ENCODE measurements at regions not wholly inside any gene's neighbourhood (a gene's known extent, or its start where the extent isn't known, plus 50 kb on each side); places are given as distances from the start of the nearest gene placed in this dataset.

- CTCF ChIA-PET = no interaction called here
- POLR2A ChIA-PET = no interaction called here
- no peaks in the 10 kb centered on the region for H3K27me3 Mint-ChIP-seq
Observed at GRCh38 chr15:97521381-97522285, 438.9 kb upstream of the ARRDC4 start.

GRCh38 chr15:97522347-97522746 is 438.2 kb upstream of the ARRDC4 start:
- no peak overlapping the region for H3K27ac Mint-ChIP-seq
- no peaks in the 10 kb centered on the region for H3K4me1 Mint-ChIP-seq
- H3K4me3 Mint-ChIP-seq = no peak overlapping the region
- no peaks in the 10 kb centered on the region for H3K27me3 Mint-ChIP-seq
- no peak for DNase-seq
- no peaks in the 10 kb centered on the region for H3K36me3 Mint-ChIP-seq (ENCODE audit: low read depth)
- ChIA-PET POLR2A (no interaction called here), CTCF (no interaction called here)
- H3K9me3 Mint-ChIP-seq = no peaks in the 10 kb centered on the region

More at GRCh38 chr15:97521381-97522285, 438.9 kb upstream of the ARRDC4 start:
- Mint-ChIP-seq H3K27ac (no peak overlapping the region), H3K4me3 (no peak overlapping the region), H3K4me1 (no peaks in the 10 kb centered on the region), H3K9me3 (no peaks in the 10 kb centered on the region), H3K36me3 (ENCODE audit: low read depth) (no peaks in the 10 kb centered on the region)
- DNase-seq = no peak

GRCh38 chr15:97525809-97526208 is 434.7 kb upstream of the ARRDC4 start:
- H3K27ac Mint-ChIP-seq = no peak overlapping the region
- ChIA-PET POLR2A (no interaction called here), CTCF (no interaction called here)
- H3K36me3 Mint-ChIP-seq (ENCODE audit: low read depth) = no peaks in the 10 kb centered on the region
- DNase-seq = no peak
- no peaks in the 10 kb centered on the region for H3K4me1 Mint-ChIP-seq
- H3K27me3 Mint-ChIP-seq = no peaks in the 10 kb centered on the region
- H3K9me3 Mint-ChIP-seq = no peaks in the 10 kb centered on the region
- no peak overlapping the region for H3K4me3 Mint-ChIP-seq

- ChIA-PET CTCF (no interaction called here), POLR2A (no interaction called here)
- Mint-ChIP-seq H3K36me3 (ENCODE audit: low read depth) (no peaks in the 10 kb centered on the region), H3K27me3 (no peaks in the 10 kb centered on the region), H3K4me1 (no peaks in the 10 kb centered on the region), H3K9me3 (peaks cover 3% of the 10 kb centered on the region), H3K4me3 (no peak overlapping the region), H3K27ac (no peak overlapping the region)
- no peak for DNase-seq
Observed at GRCh38 chr15:97528238-97528637, 432.3 kb upstream of the ARRDC4 start.

- Mint-ChIP-seq H3K27me3 (no peaks in the 10 kb centered on the region), H3K4me3 (no peak overlapping the region), H3K27ac (no peak overlapping the region), H3K4me1 (no peaks in the 10 kb centered on the region), H3K9me3 (no peaks in the 10 kb centered on the region), H3K36me3 (ENCODE audit: low read depth) (no peaks in the 10 kb centered on the region)
- CTCF ChIA-PET = no interaction called here
- POLR2A ChIA-PET = no interaction called here
- DNase-seq = no peak
Observed at GRCh38 chr15:97545799-97546198, 414.7 kb upstream of the ARRDC4 start.

GRCh38 chr15:97547381-97547780 is 413.1 kb upstream of the ARRDC4 start:
- POLR2A ChIA-PET = no interaction called here
- Mint-ChIP-seq H3K9me3 (no peaks in the 10 kb centered on the region), H3K27me3 (no peaks in the 10 kb centered on the region), H3K4me3 (no peak overlapping the region), H3K36me3 (ENCODE audit: low read depth) (no peaks in the 10 kb centered on the region), H3K27ac (no peak overlapping the region), H3K4me1 (no peaks in the 10 kb centered on the region)
- DNase-seq = no peak
- CTCF ChIA-PET = no interaction called here

GRCh38 chr15:97561529-97561928 is 399.0 kb upstream of the ARRDC4 start:
- Mint-ChIP-seq H3K27me3 (no peaks in the 10 kb centered on the region), H3K36me3 (ENCODE audit: low read depth) (no peaks in the 10 kb centered on the region), H3K4me3 (no peak overlapping the region), H3K27ac (no peak overlapping the region), H3K9me3 (no peaks in the 10 kb centered on the region), H3K4me1 (no peaks in the 10 kb centered on the region)
- ChIA-PET CTCF (no interaction called here), POLR2A (no interaction called here)
- no peak for DNase-seq

GRCh38 chr15:97563516-97563915 is 397.0 kb upstream of the ARRDC4 start:
- Mint-ChIP-seq H3K27ac (no peak overlapping the region), H3K9me3 (peaks cover 2% of the 10 kb centered on the region), H3K36me3 (ENCODE audit: low read depth) (no peaks in the 10 kb centered on the region), H3K4me3 (no peak overlapping the region), H3K27me3 (no peaks in the 10 kb centered on the region), H3K4me1 (no peaks in the 10 kb centered on the region)
- ChIA-PET POLR2A (no interaction called here), CTCF (no interaction called here)
- DNase-seq = no peak

- no peak overlapping the region for H3K27ac Mint-ChIP-seq
- ChIA-PET POLR2A (no interaction called here), CTCF (no interaction called here)
- no peaks in the 10 kb centered on the region for H3K4me1 Mint-ChIP-seq
- no peak overlapping the region for H3K4me3 Mint-ChIP-seq
- no peak for DNase-seq
- H3K36me3 Mint-ChIP-seq (ENCODE audit: low read depth) = no peaks in the 10 kb centered on the region
- peaks cover 2% of the 10 kb centered on the region for H3K9me3 Mint-ChIP-seq
- H3K27me3 Mint-ChIP-seq = no peaks in the 10 kb centered on the region
Observed at GRCh38 chr15:97566961-97567360, 393.5 kb upstream of the ARRDC4 start.

GRCh38 chr15:97567411-97567810 is 393.1 kb upstream of the ARRDC4 start:
- no peaks in the 10 kb centered on the region for H3K27me3 Mint-ChIP-seq
- no peaks in the 10 kb centered on the region for H3K36me3 Mint-ChIP-seq (ENCODE audit: low read depth)
- CTCF ChIA-PET = no interaction called here
- no peak for DNase-seq
- H3K27ac Mint-ChIP-seq = no peak overlapping the region
- H3K9me3 Mint-ChIP-seq = peaks cover 2% of the 10 kb centered on the region
- POLR2A ChIA-PET = no interaction called here
- H3K4me1 Mint-ChIP-seq = no peaks in the 10 kb centered on the region
- H3K4me3 Mint-ChIP-seq = no peak overlapping the region

GRCh38 chr15:97576929-97577645 is 383.4 kb upstream of the ARRDC4 start:
- CTCF ChIA-PET = no interaction called here
- H3K27me3 Mint-ChIP-seq = no peaks in the 10 kb centered on the region
- POLR2A ChIA-PET = no interaction called here
- H3K27ac Mint-ChIP-seq = no peak overlapping the region
- DNase-seq = no peak
- no peaks in the 10 kb centered on the region for H3K36me3 Mint-ChIP-seq (ENCODE audit: low read depth)
- H3K4me3 Mint-ChIP-seq = no peak overlapping the region
- H3K9me3 Mint-ChIP-seq = peaks cover 12% of the 10 kb centered on the region
- H3K4me1 Mint-ChIP-seq = no peaks in the 10 kb centered on the region

- H3K27ac Mint-ChIP-seq = no peak overlapping the region
- no peaks in the 10 kb centered on the region for H3K36me3 Mint-ChIP-seq (ENCODE audit: low read depth)
- H3K4me3 Mint-ChIP-seq = no peak overlapping the region
- DNase-seq = no peak
- H3K27me3 Mint-ChIP-seq = no peaks in the 10 kb centered on the region
- CTCF ChIA-PET = no interaction called here
- no peaks in the 10 kb centered on the region for H3K4me1 Mint-ChIP-seq
- H3K9me3 Mint-ChIP-seq = peaks cover 10% of the 10 kb centered on the region
- POLR2A ChIA-PET = no interaction called here
Observed at GRCh38 chr15:97585408-97585807, 375.1 kb upstream of the ARRDC4 start.

- Mint-ChIP-seq H3K4me1 (no peaks in the 10 kb centered on the region), H3K27me3 (no peaks in the 10 kb centered on the region), H3K27ac (no peak overlapping the region), H3K4me3 (no peak overlapping the region), H3K36me3 (ENCODE audit: low read depth) (no peaks in the 10 kb centered on the region), H3K9me3 (no peaks in the 10 kb centered on the region)
- CTCF ChIA-PET = no interaction called here
- no peak for DNase-seq
- POLR2A ChIA-PET = no interaction called here
Observed at GRCh38 chr15:97592778-97593177, 367.7 kb upstream of the ARRDC4 start.

- Mint-ChIP-seq H3K9me3 (no peaks in the 10 kb centered on the region), H3K4me1 (no peaks in the 10 kb centered on the region), H3K4me3 (no peak overlapping the region), H3K27me3 (no peaks in the 10 kb centered on the region), H3K27ac (no peak overlapping the region), H3K36me3 (ENCODE audit: low read depth) (no peaks in the 10 kb centered on the region)
- DNase-seq = no peak
- ChIA-PET POLR2A (no interaction called here), CTCF (no interaction called here)
Observed at GRCh38 chr15:97597801-97598200, 362.7 kb upstream of the ARRDC4 start.

Measured in activated CD4-positive, alpha-beta T cell treated with anti-CD3 and anti-CD28 coated beads, Interleukin-2, amount 10 ng/mL, durations not matched to agents 7 days and 5 days (primary cell).